ENCODE measurements at regions not wholly inside any gene's neighbourhood (a gene's known extent, or its start where the extent isn't known, plus 50 kb on each side); places are given as distances from the start of the nearest gene placed in this dataset.

- no peak for DNase-seq (ENCODE audit: low spot score)
Measured at GRCh38 chr22:26893173-26894110, 236.1 kb downstream of the MIAT start.

DNA sequence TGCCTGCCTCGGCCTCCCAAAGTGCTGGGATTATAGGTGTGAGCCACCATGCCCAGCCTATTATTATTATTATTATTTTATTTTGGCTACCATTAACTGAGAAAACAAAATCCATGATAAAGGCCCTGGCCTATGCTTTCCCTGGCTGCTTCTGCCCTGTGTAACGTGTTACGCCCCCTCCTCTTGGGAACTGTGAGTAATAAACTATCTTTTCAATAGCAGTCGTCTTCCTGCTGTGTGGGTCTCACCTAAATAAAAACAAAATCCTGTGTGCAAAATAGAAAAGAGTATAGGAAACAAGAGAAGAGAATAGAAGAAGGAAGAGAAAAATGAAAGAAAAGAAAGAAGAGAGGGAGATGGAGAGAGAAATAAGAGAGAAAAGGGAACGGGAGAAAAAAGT lies 237.0 kb downstream of the MIAT start:
- DNase-seq (ENCODE audit: low spot score), result no peak

DNA sequence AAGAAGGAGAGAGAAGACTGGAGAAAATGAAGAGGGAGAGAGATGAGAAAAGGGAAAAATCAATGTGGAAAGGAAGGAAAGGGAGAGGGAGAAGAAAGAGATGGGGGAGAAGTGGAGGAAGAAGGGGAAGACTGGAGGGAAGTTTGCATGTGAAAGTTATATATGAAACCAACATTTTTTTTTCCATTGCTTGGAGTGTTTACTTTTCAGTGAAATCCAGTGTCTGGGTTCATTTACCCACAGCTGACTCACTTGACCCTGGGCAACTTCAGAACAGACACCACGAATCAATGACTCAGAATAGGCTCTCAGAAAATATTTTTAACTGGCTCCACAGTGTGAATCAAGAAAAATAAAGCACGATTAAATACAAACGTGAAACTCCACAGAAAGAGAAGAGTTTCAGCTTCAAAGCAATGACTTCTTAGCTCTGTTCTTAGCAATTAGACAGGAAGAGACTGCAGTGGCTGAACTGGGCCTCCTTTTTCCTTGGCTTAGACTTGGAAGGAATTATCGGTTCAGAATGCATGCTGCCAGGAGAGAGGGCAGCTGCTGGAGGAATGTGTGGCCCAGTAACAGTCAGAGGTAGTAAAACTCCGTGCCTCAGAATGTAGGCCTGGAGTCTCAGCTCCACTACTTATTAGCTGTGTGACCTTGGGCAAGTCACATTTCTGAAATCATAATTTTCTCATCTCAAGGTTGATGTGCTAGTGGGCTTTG lies 237.5 kb downstream of the MIAT start:
- DNase-seq (ENCODE audit: low spot score), result no peak

GRCh38 chr22:26897384-26897783 lies 240.0 kb downstream of the MIAT start:
- no peak for DNase-seq (ENCODE audit: low spot score)

- no peak for DNase-seq (ENCODE audit: low spot score)
Measured at GRCh38 chr22:26898946-26899605, 241.7 kb downstream of the MIAT start.

- no peak for DNase-seq (ENCODE audit: low spot score)
Measured at GRCh38 chr22:26900787-26901186, 243.4 kb downstream of the MIAT start.

- DNase-seq (ENCODE audit: low spot score), result no peak
Measured at GRCh38 chr22:26901198-26901816, 243.9 kb downstream of the MIAT start.

DNA sequence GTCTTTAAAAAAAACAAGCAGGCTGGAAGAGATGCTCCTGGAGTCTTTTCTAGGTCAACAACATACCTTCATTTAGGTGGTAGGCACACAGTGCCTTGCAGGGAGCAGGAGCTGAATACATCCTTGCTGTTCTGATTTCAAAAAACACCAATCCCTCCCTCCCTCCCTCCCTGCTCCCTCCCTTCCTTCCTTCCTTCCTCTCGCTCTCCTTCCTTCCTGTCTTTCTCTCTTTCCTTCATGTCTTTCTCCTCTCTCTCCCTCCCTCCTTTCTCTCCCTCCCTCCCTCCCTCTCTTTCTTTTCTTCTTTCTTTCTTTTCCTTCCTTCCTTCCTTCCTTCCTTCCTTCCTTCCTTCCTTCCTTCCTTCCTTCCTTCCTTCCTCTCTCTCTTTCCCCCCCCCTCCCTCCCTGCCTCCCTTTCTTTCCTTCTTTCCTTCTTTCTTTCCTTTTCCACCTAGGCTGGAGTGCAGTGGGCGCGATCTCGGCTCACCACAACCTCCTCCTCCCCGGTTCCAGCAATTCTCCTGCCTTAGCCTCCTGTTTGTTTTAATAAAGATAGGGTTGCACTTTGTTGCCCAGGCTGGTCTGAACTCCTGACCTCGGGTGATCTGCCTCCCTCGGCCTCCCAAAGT lies 245.1 kb downstream of the MIAT start:
- no peak for DNase-seq (ENCODE audit: low spot score)

GRCh38 chr22:26903030-26903856 lies 245.9 kb downstream of the MIAT start:
- DNase-seq (ENCODE audit: low spot score), result peak; percentile 21

DNA sequence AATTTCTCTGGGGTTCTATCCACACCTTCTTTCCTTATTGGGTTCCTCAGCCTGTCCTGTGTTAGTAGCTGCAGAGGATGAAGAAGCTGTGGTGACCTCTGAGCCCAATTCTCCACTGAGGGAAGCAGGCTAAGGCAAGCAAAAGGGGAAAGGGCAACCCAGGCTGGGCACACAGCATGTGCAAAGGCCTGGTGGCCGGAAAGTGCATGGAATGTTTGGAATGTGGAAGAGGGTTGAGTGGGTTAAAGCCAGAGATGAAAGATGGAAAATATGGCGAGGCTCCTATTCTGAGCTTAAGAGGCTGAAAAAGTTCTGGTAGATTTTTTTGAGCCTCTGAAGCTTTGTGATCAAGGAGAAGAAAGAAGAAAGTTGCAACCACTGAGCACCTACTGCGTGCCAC lies 247.1 kb downstream of the MIAT start:
- no peak for DNase-seq (ENCODE audit: low spot score)

- no peak for DNase-seq (ENCODE audit: low spot score)
Measured at GRCh38 chr22:26905076-26905475, 247.7 kb downstream of the MIAT start.

DNA sequence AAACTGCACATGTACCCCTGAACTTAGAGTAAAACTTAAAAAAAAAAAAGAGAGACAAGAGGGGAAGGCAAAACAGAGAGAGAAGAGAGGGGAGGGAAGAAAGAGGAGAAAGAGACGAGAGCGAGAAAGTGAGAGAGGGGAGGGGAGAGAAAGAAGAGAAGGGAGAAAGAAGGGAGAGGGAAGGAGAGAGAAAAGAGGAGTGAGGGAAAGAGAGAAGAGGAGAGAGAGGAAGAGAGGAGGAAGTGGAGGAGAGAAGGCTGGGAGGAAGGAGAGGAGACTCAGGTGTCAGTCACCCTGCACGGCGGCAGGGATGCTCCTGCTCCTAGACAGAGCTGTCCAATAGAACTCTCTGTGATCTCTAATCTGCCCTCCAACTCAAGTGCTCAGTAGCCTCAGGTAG lies 248.3 kb downstream of the MIAT start:
- DNase-seq (ENCODE audit: low spot score), result no peak

GRCh38 chr22:26906464-26906863 lies 249.1 kb downstream of the MIAT start:
- DNase-seq (ENCODE audit: low spot score), result no peak

GRCh38 chr22:26907366-26907765 lies 250.0 kb downstream of the MIAT start:
- no peak for DNase-seq (ENCODE audit: low spot score)

DNA sequence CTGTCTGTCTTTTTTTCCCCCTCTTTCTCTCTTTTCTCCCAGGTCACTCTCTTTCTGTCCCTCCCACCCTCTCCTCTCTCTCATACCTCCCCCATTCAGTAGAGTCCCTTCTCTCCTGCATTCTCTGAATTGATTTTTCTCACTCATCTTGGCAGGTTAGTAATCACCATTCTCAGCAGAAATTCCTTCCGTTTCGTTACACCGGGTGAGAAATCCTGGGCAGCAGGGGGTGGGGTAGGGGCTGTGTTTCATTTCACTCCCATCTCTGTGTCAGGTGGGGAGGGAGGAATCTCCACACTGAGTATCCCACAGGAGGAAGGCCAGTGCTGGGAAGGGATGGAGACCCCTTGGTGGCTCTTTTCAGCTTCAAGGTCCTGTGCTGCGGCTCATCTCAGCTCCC lies 253.5 kb downstream of the MIAT start:
- DNase-seq (ENCODE audit: low spot score), result no peak

DNA sequence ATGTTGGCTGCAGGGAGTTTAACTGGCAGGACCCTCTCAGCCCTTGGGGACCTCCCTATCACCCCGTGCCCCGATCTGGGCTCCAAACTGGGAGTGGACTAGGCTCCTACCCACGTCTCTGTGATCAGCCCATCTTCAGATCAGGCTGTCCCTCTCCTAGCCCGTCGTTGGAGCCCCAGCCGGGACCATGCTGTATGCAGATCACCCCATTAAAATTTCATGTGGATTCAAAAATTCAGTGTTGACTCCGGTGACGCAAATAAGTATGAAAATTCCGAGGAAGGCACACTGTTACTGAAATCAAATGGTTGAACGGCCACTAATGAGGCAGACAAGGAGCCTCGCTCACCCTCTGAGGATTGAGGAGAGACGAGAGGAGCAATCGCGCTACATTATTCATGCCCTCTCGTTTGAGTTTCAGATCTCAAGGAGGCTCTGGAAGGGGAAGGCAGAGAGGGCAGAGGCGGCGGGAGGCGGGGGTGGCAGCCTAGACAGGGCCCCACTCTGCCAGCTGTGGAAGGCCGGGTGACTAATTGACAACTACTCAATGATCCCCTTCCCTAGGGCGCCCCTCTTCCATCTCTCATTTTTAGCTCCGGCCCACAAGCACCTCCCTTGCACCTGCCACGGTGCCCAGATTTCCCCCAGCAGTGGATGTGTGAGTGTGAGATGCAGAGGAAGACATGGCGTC lies 255.4 kb downstream of the MIAT start:
- DNase-seq (ENCODE audit: low spot score), result no peak

DNA sequence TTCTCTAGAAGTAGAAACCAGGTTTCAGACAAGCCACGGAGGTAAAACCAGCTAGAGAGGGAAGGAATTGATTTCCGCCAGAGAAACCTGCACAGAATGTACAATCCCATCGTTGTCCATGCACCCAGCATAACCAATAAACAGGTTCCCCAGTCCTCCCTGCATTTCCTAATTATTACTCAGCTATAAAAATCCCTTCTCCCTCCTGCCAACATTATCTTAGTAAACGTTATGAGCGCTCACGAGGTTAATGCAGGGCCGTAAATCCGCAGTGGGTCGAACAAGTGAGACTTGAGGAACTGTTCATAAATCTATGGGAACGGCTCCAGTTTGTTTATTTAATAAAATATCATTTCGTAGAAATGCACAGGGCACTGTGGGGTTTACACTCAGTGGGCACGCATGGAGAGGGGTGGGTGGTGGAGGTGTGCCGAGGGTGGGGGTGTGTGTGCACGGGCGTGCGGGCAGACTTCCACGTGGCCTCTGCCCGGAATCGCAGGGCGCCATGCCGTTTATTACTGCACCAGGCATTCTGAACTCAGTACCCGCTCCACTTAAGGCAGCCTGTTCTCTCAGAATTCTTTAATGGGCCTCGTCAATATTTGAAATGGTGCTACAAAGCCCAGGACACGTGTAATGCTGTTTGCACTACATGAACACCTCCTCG lies 257.3 kb downstream of the MIAT start:
- no peak for DNase-seq (ENCODE audit: low spot score)

- no peak for DNase-seq (ENCODE audit: low spot score)
Measured at GRCh38 chr22:26916236-26916635, 258.8 kb downstream of the MIAT start.

DNA sequence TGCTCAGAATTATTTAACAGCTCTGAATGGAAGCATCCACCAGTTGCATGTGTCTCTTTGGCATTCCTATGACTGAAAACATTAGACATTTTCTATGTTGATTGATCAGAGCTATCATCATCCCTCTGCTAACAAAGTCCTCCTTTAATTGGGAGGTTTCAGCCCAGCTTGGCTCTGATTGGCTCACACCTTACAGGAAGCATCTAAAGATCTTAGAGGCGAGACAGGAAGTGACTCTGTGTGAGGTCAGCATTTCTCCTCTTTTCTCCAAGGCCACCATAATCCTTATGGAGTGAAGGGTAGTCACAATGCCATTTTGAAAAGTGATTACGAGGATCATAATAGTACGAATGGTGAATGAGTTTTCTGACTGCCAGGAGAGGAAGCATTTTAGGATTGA lies 260.8 kb downstream of the MIAT start:
- no peak for DNase-seq (ENCODE audit: low spot score)

DNA sequence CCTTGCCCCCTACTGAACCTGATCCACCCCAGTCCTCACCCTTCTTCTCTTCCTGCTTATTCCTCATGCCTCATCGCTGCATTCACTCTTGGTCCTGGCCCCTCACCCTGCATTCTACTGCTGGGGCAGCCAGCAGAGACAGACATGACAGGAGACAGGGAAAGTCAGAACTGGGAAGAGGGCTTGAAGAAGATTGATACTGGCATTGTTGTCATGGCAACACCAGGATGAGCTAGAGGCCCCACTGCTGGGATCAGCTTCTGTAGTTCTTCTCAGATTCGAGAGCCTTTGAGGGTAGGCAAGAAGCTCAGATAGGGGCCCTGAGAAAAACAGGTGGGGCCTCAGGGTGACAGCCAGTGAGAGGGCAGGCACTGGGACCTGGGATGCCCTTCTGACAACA lies 264.3 kb downstream of the MIAT start:
- DNase-seq (ENCODE audit: low spot score), result no peak

All from germinal center (tissue), 1 donor.